GM18861 (cell line): ENCODE measurements at regions not wholly inside any gene's neighbourhood (a gene's known extent, or its start where the extent isn't known, plus 50 kb on each side); places are given as distances from the start of the nearest gene placed in this dataset.
"Not testable (repeated sequence)": the region's sequence is repeated elsewhere in the genome, so short reads cannot be mapped to it uniquely, and the experiment has no call there.

Source experiments
- ATAC-seq: cut with Tn5 transposase; IDR thresholded peaks from one replicate; pipeline ENCODE4 v1.9.1; 2021; ENCODE audit not compliant: unreplicated experiment

GRCh38 chr9:61953108-61953507 is 763.3 kb downstream of the SPATA31A7 start:
- ATAC-seq, result not testable (repeated sequence)

- ATAC-seq, result not testable (repeated sequence)
These were observed 781.8 kb downstream of the SPATA31A7 start for GRCh38 chr9:61971635-61972034.

GRCh38 chr9:61974501-61974900 is 784.7 kb downstream of the SPATA31A7 start:
- not testable (repeated sequence) for ATAC-seq

GRCh38 chr9:61976318-61976717 is 786.5 kb downstream of the SPATA31A7 start:
- ATAC-seq, result not testable (repeated sequence)

- ATAC-seq, result not testable (repeated sequence)
These were observed 792.9 kb downstream of the SPATA31A7 start for GRCh38 chr9:61982727-61983126.

DNA sequence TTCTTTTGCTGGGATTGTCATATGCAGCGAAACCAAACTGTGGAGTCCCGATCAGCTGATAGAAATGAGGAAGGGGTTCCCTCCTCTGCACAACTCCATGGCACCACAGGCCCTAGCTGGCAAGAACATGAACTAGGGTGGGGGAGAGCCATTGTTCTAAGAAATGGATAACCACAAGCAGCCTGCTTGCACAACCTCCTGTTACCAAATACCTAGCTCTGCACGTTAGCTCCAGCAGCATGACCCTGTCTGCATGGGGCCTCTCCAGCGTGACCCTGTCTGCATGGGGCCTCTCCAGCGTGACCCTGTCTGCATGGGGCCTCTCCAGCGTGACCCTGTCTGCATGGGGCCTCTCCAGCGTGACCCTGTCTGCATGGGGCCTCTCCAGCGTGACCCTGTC is 793.6 kb downstream of the SPATA31A7 start:
- ATAC-seq, result not testable (repeated sequence)

DNA sequence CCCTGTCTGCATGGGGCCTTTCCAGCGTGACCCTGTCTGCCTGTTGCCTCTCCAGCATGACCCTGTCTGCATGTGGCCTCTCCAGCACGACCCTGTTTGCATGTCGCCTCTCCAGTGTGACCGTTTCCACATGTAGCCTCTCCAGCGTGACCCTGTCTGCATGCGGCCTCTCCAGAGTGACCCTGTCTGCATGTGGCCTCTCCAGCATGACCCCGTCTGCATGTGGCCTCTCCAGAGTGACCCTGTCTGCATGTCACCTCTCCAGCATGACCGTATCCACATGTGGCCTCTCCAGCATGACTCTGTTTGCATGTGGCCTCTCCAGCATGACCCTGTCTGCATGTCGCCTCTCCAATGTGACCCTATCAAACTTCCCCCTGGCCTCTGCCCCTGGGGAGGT is 794.1 kb downstream of the SPATA31A7 start:
- not testable (repeated sequence) for ATAC-seq

DNA sequence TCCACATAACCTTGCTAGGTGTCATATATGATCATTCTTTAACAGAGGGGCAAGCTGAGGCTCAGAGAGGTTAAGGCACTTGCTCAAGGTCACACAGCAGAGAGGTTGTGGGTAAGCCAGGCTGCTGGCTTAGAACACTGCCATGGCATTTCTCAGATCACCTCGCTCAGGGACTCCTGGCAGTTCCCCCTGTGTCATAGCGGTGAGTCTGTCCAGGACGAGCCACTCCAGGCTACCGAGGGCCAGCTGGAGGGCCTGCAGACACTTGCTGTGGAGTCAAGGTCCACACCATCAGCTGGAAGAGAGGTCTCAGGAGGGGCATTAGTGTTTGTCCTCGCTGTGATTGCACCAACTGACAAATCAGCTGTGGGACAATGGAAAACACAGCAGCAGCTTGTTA is 794.7 kb downstream of the SPATA31A7 start:
- ATAC-seq, result not testable (repeated sequence)

DNA sequence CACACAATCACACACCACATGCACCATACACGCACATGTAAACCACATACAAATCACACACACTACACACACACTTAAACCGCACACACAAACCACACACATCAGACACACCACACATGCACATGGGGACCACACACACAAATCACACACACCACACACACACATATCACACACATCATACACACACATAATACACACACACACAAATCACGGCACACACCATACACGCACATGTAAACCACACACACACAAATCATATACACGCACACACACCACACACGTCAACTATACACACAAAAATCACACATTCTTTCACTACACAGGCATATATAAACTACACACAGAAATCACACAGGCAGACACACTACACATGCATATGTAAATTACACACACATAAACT is 802.3 kb downstream of the SPATA31A7 start:
- not testable (repeated sequence) for ATAC-seq

- not testable (repeated sequence) for ATAC-seq
These were observed 842.6 kb downstream of the SPATA31A7 start for GRCh38 chr9:62032441-62032840.

DNA sequence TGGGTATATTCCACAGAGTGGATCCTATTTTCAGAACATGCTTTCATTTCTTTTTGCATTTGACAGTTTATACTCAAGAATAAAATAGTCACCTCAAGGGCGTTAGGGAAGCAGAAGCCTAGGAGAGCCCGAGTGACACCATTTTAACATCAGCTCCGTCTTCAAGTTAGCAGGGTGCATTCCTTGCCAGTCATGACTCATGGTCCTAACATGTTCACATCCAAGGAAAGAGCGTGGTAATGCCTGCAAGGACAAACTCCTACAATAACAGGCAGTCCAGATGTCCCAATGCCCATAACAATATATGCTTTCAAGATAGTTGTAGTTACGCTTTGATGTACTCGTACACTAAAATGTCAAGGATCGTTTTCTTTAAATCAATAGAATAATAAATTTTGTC is 848.4 kb downstream of the SPATA31A7 start:
- not testable (repeated sequence) for ATAC-seq

DNA sequence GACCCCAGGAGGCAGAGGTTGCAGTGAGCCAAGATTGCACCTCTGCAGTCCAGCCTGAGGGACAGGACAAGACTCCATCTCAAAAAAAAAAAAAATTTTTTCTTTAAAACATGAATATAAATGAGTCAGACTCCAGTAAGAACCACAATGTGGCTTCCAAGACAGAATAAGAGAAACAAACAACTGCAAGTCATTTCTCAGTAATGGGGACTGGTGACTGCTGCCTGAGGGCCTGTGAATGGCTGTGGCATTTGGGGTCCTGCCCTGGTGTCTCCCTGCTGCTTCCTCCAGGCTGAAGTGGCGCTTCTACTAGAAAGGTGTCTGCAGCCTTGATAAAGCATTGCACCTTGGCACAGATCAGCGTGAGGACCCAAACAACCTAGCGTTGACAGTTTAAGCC is 868.3 kb downstream of the SPATA31A7 start:
- ATAC-seq, result not testable (repeated sequence)

DNA sequence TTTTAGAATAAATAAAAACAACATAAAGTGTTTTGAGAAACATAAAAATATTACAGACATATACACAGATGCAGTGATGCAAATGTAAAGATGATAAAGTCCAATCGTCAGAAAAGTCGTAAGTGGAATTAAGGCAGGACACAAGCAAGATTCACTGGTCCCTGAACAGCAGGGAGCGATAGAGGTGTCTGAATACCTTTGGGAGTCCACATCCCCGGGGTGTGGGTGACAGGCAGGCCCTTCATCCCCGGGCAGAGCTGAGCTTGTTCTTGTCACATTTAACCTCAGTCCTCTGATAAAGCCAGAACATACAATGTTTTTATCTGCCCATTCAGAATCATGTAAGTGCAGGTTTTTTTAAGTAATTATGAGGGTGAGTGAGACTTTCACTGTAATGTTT is 881.2 kb downstream of the SPATA31A7 start:
- ATAC-seq, result not testable (repeated sequence)

- ATAC-seq, result not testable (repeated sequence)
These were observed 883.6 kb downstream of the SPATA31A7 start for GRCh38 chr9:62073401-62073800.

DNA sequence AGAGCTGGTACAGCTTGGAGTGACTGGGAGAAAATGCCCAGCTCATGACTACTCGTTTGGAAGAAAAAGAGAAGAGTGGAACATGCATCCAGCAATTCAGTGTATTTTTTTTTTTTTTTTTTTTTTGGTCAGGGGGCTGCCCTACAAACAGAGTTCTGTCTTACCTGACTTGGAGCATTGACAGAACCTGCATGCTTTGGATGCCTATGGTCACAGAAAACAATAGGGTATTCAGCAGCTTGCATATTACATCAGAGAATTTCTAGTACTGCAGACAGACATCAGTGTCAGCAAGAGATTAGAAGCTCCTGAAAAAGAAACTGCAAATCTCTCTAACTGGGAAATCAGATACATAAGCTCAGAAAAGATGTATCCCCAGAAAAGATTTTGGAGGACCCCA is 894.4 kb downstream of the SPATA31A7 start:
- not testable (repeated sequence) for ATAC-seq

GRCh38 chr9:62095714-62096345 is 906.0 kb downstream of the SPATA31A7 start:
- not testable (repeated sequence) for ATAC-seq

GRCh38 chr9:62110486-62110885 is 920.6 kb downstream of the SPATA31A7 start:
- peak; percentile 63 for ATAC-seq

- not testable (repeated sequence) for ATAC-seq
These were observed 927.3 kb downstream of the SPATA31A7 start for GRCh38 chr9:62116951-62117640.

GRCh38 chr9:62119656-62120055 is 929.8 kb downstream of the SPATA31A7 start:
- ATAC-seq, result not testable (repeated sequence)

GRCh38 chr9:62125631-62126611 is 936.1 kb downstream of the SPATA31A7 start:
- not testable (repeated sequence) for ATAC-seq

GRCh38 chr9:62135022-62135421 is 945.2 kb downstream of the SPATA31A7 start:
- ATAC-seq, result not testable (repeated sequence)
